Smooth muscle cell (in vitro differentiated cells): ENCODE measurements at regions not wholly inside any gene's neighbourhood (a gene's known extent, or its start where the extent isn't known, plus 50 kb on each side); places are given as distances from the start of the nearest gene placed in this dataset.

Source experiments
- DNase-seq: peaks from one replicate; lab custom pipeline; 2025; ENCODE audit not compliant: unreplicated experiment; lab: John Stamatoyannopoulos, UW
- H2AFZ ChIP-seq: fragments of 200-600 bp; sonication (generic); 2 replicates; pipeline ENCODE4 v1.6.0; 2016; ENCODE audit warnings: antibody characterized with exemption, low read depth, mild to moderate bottlenecking
- H3F3A ChIP-seq: fragments of 200-600 bp; sonication (generic); 2 replicates; pipeline ENCODE4 v1.6.0; 2017; ENCODE audit warnings: antibody characterized with exemption, low read depth
- H3K27ac ChIP-seq: fragments of 200-600 bp; sonication (generic); 2 replicates; pipeline ENCODE4 v1.5.1; 2016; ENCODE audit warnings: low read depth, mild to moderate bottlenecking
- H3K27me3 ChIP-seq: fragments of 200-600 bp; sonication (generic); 2 replicates; pipeline ENCODE4 v1.6.1; 2016; ENCODE audit warnings: low read depth, mild to moderate bottlenecking
- H3K36me3 ChIP-seq: fragments of 200-600 bp; sonication (generic); 2 replicates; pipeline ENCODE4 v1.5.1; 2016; ENCODE audit warnings: low read depth
- H3K4me1 ChIP-seq: fragments of 200-600 bp; sonication (generic); 2 replicates; pipeline ENCODE4 v1.5.1; 2016; ENCODE audit warnings: low read depth
- H3K4me2 ChIP-seq: fragments of 200-600 bp; sonication (generic); 2 replicates; pipeline ENCODE4 v1.6.0; 2016; ENCODE audit warnings: mild to moderate bottlenecking
- H3K4me3 ChIP-seq: fragments of 200-600 bp; sonication (generic); 2 replicates; pipeline ENCODE4 v1.5.1; 2016; ENCODE audit warnings: mild to moderate bottlenecking
- H3K79me2 ChIP-seq: fragments of 200-600 bp; sonication (generic); 2 replicates; pipeline ENCODE4 v1.6.0; 2016; ENCODE audit warnings: low read depth, mild to moderate bottlenecking
- H3K9ac ChIP-seq: fragments of 200-600 bp; sonication (generic); 2 replicates; pipeline ENCODE4 v1.6.0; 2016; ENCODE audit warnings: low read depth
- H3K9me3 ChIP-seq: fragments of 200-600 bp; sonication (generic); replicated peaks from 2 replicates; pipeline ENCODE4 v1.5.1; 2016; ENCODE audit warnings: low read depth
- H4K20me1 ChIP-seq: fragments of 200-600 bp; sonication (generic); 2 replicates; pipeline ENCODE4 v1.6.0; 2016; ENCODE audit warnings: low read depth
- CTCF ChIP-seq: fragments of 200-600 bp; sonication (generic); IDR thresholded peaks from 2 replicates; pipeline ENCODE4 v1.5.1; 2017; ENCODE audit warnings: borderline replicate concordance, mild to moderate bottlenecking, antibody characterized with exemption; ENCODE audit not compliant: insufficient read depth, poor library complexity, severe bottlenecking
- WGBS: methylation state at CpG from one replicate; pipeline ENCODE4 v1.1.7; 2016; ENCODE audit warnings: low lambda C conversion rate; 5-methylcytosine and 5-hydroxymethylcytosine counted together

GRCh38 chr6:166691199-166691598 is 64.1 kb upstream of the RPS6KA2 start:
- no peaks in the 10 kb centered on the region for H3K9me3 ChIP-seq
- no peak for DNase-seq
- H2AFZ ChIP-seq = no peak overlapping the region

DNA sequence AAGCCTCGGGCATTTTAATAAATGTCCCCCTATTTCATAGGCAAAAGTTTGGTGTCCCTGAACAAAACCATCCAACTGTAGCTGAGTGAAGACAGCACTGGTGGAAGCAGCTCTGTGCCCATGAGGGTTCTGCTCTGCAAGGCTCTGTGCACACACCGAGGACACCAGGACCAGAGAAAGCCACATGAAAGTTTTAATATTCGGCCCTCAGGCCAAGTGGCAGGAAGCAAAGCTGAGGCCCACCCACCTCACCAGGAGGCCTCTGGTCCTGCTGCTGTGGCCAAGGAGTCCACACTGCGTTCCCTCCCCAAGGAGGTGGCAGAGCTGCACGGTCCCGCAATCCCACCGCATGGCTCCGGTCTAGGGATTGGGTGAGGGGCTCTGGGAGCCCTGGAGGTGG is 62.6 kb upstream of the RPS6KA2 start:
- no peaks in the 10 kb centered on the region for H3K36me3 ChIP-seq
- no peak for DNase-seq

More at GRCh38 chr6:166691199-166691598, 64.1 kb upstream of the RPS6KA2 start:
- Histone ChIP-seq H3K4me3 (no peak overlapping the region), H3F3A (no peaks in the 10 kb centered on the region), H3K27ac (no peak overlapping the region), H4K20me1 (no peaks in the 10 kb centered on the region), H3K9ac (no peak overlapping the region), H3K4me2 (peak overlapping the region; percentile 54), H3K79me2 (no peaks in the 10 kb centered on the region), H3K36me3 (no peaks in the 10 kb centered on the region), H3K4me1 (peaks cover 10% of the 10 kb centered on the region), H3K27me3 (no peaks in the 10 kb centered on the region)
- WGBS = 29% methylated on average over 10 of the region's 10 CpGs
- no peak for TF ChIP-seq CTCF

GRCh38 chr6:166688901-166689300 is 61.9 kb upstream of the RPS6KA2 start:
- Histone ChIP-seq H3K27me3 (no peaks in the 10 kb centered on the region), H3K36me3 (no peaks in the 10 kb centered on the region), H3K9ac (no peak overlapping the region), H2AFZ (no peak overlapping the region), H3K4me1 (peaks cover 10% of the 10 kb centered on the region), H3K4me3 (no peak overlapping the region), H3K79me2 (no peaks in the 10 kb centered on the region), H3K27ac (no peak overlapping the region), H3F3A (no peaks in the 10 kb centered on the region), H3K4me2 (no peak overlapping the region), H3K9me3 (no peaks in the 10 kb centered on the region), H4K20me1 (no peaks in the 10 kb centered on the region)
- no peak for TF ChIP-seq CTCF
- 93% methylated on average over 9 of the region's 9 CpGs for WGBS
- DNase-seq = no peak

More for the DNA sequence above, 62.6 kb upstream of the RPS6KA2 start:
- Histone ChIP-seq H3K4me1 (peaks cover 10% of the 10 kb centered on the region), H3K9ac (no peak overlapping the region), H3K9me3 (no peaks in the 10 kb centered on the region), H3K27me3 (no peaks in the 10 kb centered on the region), H3K27ac (no peak overlapping the region), H4K20me1 (no peaks in the 10 kb centered on the region), H3K4me3 (no peak overlapping the region), H2AFZ (no peak overlapping the region), H3F3A (no peaks in the 10 kb centered on the region), H3K79me2 (no peaks in the 10 kb centered on the region), H3K4me2 (no peak overlapping the region)
- TF ChIP-seq CTCF = no peak
- 92% methylated on average over 8 of the region's 8 CpGs for WGBS

DNA sequence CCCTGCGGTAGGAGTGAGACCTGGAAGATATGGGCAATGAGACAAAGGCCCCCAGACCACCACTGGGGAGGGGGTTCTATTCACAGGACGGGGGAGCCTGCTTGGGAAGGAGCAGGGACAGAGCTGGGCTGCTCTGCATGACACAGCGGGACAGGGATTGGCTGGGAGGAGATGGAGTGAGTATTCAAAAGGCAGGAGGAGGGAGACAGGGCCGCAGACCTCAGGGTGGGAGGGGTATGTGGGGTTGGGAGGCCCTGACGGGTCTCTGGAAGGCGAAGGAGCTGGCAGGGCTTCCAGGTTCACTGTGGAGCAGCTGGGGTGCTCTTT is 60.8 kb upstream of the RPS6KA2 start:
- H3K27me3 ChIP-seq = no peaks in the 10 kb centered on the region
- no peaks in the 10 kb centered on the region for H3K36me3 ChIP-seq
- WGBS = 55% methylated on average over 4 of the region's 6 CpGs
- peaks cover 10% of the 10 kb centered on the region for H3K4me1 ChIP-seq
- no peaks in the 10 kb centered on the region for H3F3A ChIP-seq
- TF ChIP-seq CTCF = no peak
- H3K79me2 ChIP-seq = no peaks in the 10 kb centered on the region
- no peaks in the 10 kb centered on the region for H4K20me1 ChIP-seq
- no peak overlapping the region for H3K27ac ChIP-seq
- no peak overlapping the region for H3K4me2 ChIP-seq
- no peak overlapping the region for H3K9ac ChIP-seq
- no peak overlapping the region for H2AFZ ChIP-seq
- no peak for DNase-seq
- no peak overlapping the region for H3K4me3 ChIP-seq
- no peaks in the 10 kb centered on the region for H3K9me3 ChIP-seq
